ENCODE measurements at regions not wholly inside any gene's neighbourhood (a gene's known extent, or its start where the extent isn't known, plus 50 kb on each side); places are given as distances from the start of the nearest gene placed in this dataset.

- no peaks in the 10 kb centered on the region for H3K36me3 Mint-ChIP-seq
Observed at GRCh38 chr14:55873169-55873568, 245.0 kb upstream of the PELI2 start.

DNA sequence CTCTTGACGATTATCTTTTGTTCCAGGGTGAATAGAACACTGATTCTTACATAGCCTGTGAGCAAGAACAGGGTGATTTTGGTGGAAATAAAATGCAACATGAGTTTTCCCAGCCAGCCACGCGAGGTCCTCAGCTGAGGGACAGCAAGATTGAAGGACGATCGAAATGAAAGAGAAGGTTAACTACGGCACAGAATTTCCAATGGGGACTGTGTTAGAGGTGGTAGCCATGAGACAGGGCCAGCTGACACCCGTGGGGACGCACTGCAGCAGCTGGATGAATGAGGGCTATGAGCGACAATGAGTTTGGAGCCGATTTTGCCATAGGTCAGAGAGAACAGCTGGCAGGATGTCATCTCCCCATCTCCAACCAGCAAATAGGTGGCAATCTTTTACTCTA lies 243.4 kb upstream of the PELI2 start:
- no peak for ATAC-seq
- Mint-ChIP-seq H3K27ac (no peak overlapping the region), H3K27me3 (peaks cover 7% of the 10 kb centered on the region), H3K36me3 (no peaks in the 10 kb centered on the region), H3K9me3 (no peaks in the 10 kb centered on the region), H3K4me1 (no peaks in the 10 kb centered on the region), H3K4me3 (no peak overlapping the region)

More at GRCh38 chr14:55873169-55873568, 245.0 kb upstream of the PELI2 start:
- no peaks in the 10 kb centered on the region for H3K4me1 Mint-ChIP-seq
- H3K27me3 Mint-ChIP-seq, result peaks cover 7% of the 10 kb centered on the region
- ATAC-seq, result no peak
- H3K9me3 Mint-ChIP-seq, result peaks cover 3% of the 10 kb centered on the region
- H3K4me3 Mint-ChIP-seq, result no peak overlapping the region
- H3K27ac Mint-ChIP-seq, result no peak overlapping the region

GRCh38 chr14:55877942-55878341 lies 240.3 kb upstream of the PELI2 start:
- Mint-ChIP-seq H3K27me3 (peaks cover 7% of the 10 kb centered on the region), H3K9me3 (no peaks in the 10 kb centered on the region), H3K4me3 (no peak overlapping the region), H3K4me1 (no peaks in the 10 kb centered on the region), H3K36me3 (no peaks in the 10 kb centered on the region), H3K27ac (no peak overlapping the region)
- no peak for ATAC-seq

DNA sequence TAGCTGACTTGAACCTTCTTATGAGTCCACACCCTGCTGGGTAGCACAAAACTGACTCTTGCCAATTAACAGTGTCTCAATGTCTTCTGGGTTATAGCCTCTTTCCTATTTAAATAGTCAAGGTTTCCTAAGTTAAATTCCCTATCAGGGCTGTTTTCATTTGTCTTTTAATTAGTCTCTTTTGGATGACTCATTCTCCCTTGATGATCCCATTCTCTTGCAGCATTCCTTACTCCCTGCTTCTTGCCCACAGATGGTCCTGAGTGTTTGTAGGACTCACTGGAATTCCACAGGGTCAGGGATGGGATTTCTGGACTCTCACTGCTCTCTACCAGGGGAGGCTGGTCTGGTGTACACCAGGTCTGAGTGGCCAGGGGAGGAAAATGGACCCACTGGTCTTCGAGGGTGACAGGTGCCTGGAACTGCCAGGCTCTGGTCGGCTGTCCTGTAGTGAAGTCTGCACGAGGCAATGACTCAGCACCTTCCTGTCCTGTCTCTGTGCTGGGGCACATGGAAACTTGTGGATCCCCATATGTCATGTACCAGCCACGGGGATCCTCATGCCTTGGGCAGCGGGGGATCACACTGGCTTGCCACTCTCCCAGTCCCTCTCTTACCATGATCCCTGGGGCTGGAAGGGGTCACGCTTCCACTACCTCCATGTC lies 236.5 kb upstream of the PELI2 start:
- Mint-ChIP-seq H3K9me3 (no peaks in the 10 kb centered on the region), H3K4me3 (no peak overlapping the region), H3K27me3 (peaks cover 7% of the 10 kb centered on the region), H3K36me3 (no peaks in the 10 kb centered on the region), H3K27ac (no peak overlapping the region), H3K4me1 (no peaks in the 10 kb centered on the region)
- ATAC-seq, result peak; percentile 46

- no peaks in the 10 kb centered on the region for H3K36me3 Mint-ChIP-seq
- H3K4me3 Mint-ChIP-seq, result no peak overlapping the region
- H3K27ac Mint-ChIP-seq, result no peak overlapping the region
- H3K9me3 Mint-ChIP-seq, result no peaks in the 10 kb centered on the region
- H3K4me1 Mint-ChIP-seq, result no peaks in the 10 kb centered on the region
- peaks cover 13% of the 10 kb centered on the region for H3K27me3 Mint-ChIP-seq
- ATAC-seq, result no peak
Observed at GRCh38 chr14:55884819-55885218, 233.4 kb upstream of the PELI2 start.

DNA sequence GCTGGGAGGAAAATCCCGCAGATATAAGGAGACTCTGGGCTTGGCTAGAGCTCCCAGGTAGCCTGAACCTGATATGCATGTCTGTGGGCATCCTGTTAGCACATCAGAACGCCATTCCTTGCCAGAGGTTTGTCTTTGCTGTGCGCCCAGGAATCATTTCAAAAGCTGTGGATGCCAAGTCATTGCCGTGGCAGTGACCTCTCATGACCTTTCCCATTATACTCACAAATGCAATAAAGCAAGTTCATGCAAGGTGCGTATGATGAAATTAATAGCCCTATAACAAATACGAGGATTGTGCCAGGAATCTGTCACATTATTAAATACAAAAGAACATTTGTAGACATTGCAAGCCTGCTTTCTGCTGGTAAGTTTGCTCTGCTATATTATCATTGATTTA lies 229.1 kb upstream of the PELI2 start:
- Mint-ChIP-seq H3K9me3 (no peaks in the 10 kb centered on the region), H3K27ac (no peak overlapping the region), H3K36me3 (no peaks in the 10 kb centered on the region), H3K4me3 (no peak overlapping the region), H3K27me3 (peaks cover 19% of the 10 kb centered on the region), H3K4me1 (no peaks in the 10 kb centered on the region)
- ATAC-seq, result no peak

GRCh38 chr14:55891692-55892091 lies 226.5 kb upstream of the PELI2 start:
- H3K27me3 Mint-ChIP-seq, result peaks cover 12% of the 10 kb centered on the region
- no peaks in the 10 kb centered on the region for H3K4me1 Mint-ChIP-seq

GRCh38 chr14:55892906-55893305 lies 225.3 kb upstream of the PELI2 start:
- Mint-ChIP-seq H3K4me1 (no peaks in the 10 kb centered on the region), H3K27ac (no peak overlapping the region), H3K4me3 (no peak overlapping the region), H3K27me3 (peaks cover 7% of the 10 kb centered on the region), H3K9me3 (no peaks in the 10 kb centered on the region), H3K36me3 (no peaks in the 10 kb centered on the region)
- no peak for ATAC-seq

More at GRCh38 chr14:55891692-55892091, 226.5 kb upstream of the PELI2 start:
- no peaks in the 10 kb centered on the region for H3K36me3 Mint-ChIP-seq
- H3K4me3 Mint-ChIP-seq, result no peak overlapping the region
- H3K9me3 Mint-ChIP-seq, result no peaks in the 10 kb centered on the region
- ATAC-seq, result no peak
- H3K27ac Mint-ChIP-seq, result no peak overlapping the region

- Mint-ChIP-seq H3K9me3 (no peaks in the 10 kb centered on the region), H3K4me1 (no peaks in the 10 kb centered on the region)
- no peak for ATAC-seq
Observed at GRCh38 chr14:55893705-55894104, 224.5 kb upstream of the PELI2 start.

DNA sequence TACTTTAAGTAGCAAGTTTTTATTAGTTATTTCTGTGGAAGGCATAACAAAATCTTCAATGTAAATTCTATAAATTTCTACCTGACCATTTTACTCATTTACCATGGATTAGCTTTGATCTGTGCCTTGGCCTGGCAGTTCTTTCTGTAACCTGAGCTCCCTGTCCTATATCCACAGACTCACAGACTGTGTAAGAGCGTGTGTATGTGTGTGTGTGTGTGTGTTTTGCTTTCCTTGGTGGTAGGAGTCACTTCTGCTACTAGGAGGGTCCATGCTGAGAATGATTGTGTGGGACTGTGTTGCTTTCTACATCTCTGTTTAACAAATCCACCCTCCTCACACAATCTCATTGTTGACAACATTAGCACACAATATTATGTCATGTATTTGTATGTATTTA lies 221.2 kb upstream of the PELI2 start:
- Mint-ChIP-seq H3K36me3 (no peaks in the 10 kb centered on the region), H3K4me1 (no peaks in the 10 kb centered on the region), H3K27me3 (no peaks in the 10 kb centered on the region), H3K27ac (no peak overlapping the region), H3K9me3 (no peaks in the 10 kb centered on the region), H3K4me3 (no peak overlapping the region)
- ATAC-seq, result no peak

More at GRCh38 chr14:55893705-55894104, 224.5 kb upstream of the PELI2 start:
- Mint-ChIP-seq H3K4me3 (no peak overlapping the region), H3K27ac (no peak overlapping the region), H3K36me3 (no peaks in the 10 kb centered on the region), H3K27me3 (peaks cover 7% of the 10 kb centered on the region)

DNA sequence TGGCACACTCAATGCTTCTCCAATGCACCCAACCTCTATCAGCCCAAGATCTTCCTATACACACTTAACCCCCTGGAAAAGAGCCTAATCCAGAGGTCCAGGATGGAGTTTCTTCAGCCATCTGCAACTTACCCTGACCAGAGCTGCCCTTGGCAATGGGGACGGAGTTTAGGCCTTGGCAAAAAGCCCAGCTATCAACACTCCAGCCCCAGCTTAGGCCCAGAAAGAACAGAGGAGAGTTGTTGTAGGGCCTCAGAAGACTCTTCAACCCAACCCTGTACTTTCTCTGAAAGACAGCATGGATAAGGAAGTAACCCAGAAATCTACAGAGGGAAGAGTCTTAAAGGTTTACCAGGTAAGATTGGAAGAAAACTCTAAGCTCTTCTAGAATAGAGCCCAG lies 219.3 kb upstream of the PELI2 start:
- Mint-ChIP-seq H3K27me3 (no peaks in the 10 kb centered on the region), H3K36me3 (no peaks in the 10 kb centered on the region), H3K4me3 (no peak overlapping the region), H3K9me3 (no peaks in the 10 kb centered on the region), H3K27ac (no peak overlapping the region), H3K4me1 (no peaks in the 10 kb centered on the region)
- ATAC-seq, result no peak

GRCh38 chr14:55899531-55899930 lies 218.7 kb upstream of the PELI2 start:
- no peak overlapping the region for H3K4me3 Mint-ChIP-seq
- ATAC-seq, result no peak
- H3K27ac Mint-ChIP-seq, result no peak overlapping the region
- no peaks in the 10 kb centered on the region for H3K36me3 Mint-ChIP-seq
- H3K27me3 Mint-ChIP-seq, result no peaks in the 10 kb centered on the region
- H3K9me3 Mint-ChIP-seq, result no peaks in the 10 kb centered on the region
- no peaks in the 10 kb centered on the region for H3K4me1 Mint-ChIP-seq

- no peak overlapping the region for H3K4me3 Mint-ChIP-seq
- H3K9me3 Mint-ChIP-seq, result no peaks in the 10 kb centered on the region
- no peak overlapping the region for H3K27ac Mint-ChIP-seq
- no peaks in the 10 kb centered on the region for H3K36me3 Mint-ChIP-seq
- H3K4me1 Mint-ChIP-seq, result no peaks in the 10 kb centered on the region
- H3K27me3 Mint-ChIP-seq, result no peaks in the 10 kb centered on the region
- ATAC-seq, result no peak
Observed at GRCh38 chr14:55900749-55901148, 217.5 kb upstream of the PELI2 start.

GRCh38 chr14:55901291-55901690 lies 216.9 kb upstream of the PELI2 start:
- ATAC-seq, result no peak
- Mint-ChIP-seq H3K36me3 (no peaks in the 10 kb centered on the region), H3K4me3 (no peak overlapping the region), H3K9me3 (no peaks in the 10 kb centered on the region), H3K27ac (no peak overlapping the region), H3K27me3 (no peaks in the 10 kb centered on the region), H3K4me1 (no peaks in the 10 kb centered on the region)

- H3K4me3 Mint-ChIP-seq, result no peak overlapping the region
- H3K36me3 Mint-ChIP-seq, result no peaks in the 10 kb centered on the region
- ATAC-seq, result no peak
- H3K27me3 Mint-ChIP-seq, result no peaks in the 10 kb centered on the region
- H3K4me1 Mint-ChIP-seq, result no peaks in the 10 kb centered on the region
- no peak overlapping the region for H3K27ac Mint-ChIP-seq
- no peaks in the 10 kb centered on the region for H3K9me3 Mint-ChIP-seq
Observed at GRCh38 chr14:55902241-55902640, 216.0 kb upstream of the PELI2 start.

GRCh38 chr14:55904086-55904485 lies 214.1 kb upstream of the PELI2 start:
- no peak for ATAC-seq
- Mint-ChIP-seq H3K36me3 (no peaks in the 10 kb centered on the region), H3K4me3 (no peak overlapping the region), H3K27ac (no peak overlapping the region), H3K9me3 (no peaks in the 10 kb centered on the region), H3K4me1 (no peaks in the 10 kb centered on the region), H3K27me3 (no peaks in the 10 kb centered on the region)

- no peak overlapping the region for H3K4me3 Mint-ChIP-seq
- H3K27ac Mint-ChIP-seq, result no peak overlapping the region
- no peaks in the 10 kb centered on the region for H3K27me3 Mint-ChIP-seq
- no peaks in the 10 kb centered on the region for H3K9me3 Mint-ChIP-seq
- no peaks in the 10 kb centered on the region for H3K4me1 Mint-ChIP-seq
- H3K36me3 Mint-ChIP-seq, result no peaks in the 10 kb centered on the region
- ATAC-seq, result no peak
Observed at GRCh38 chr14:55908106-55908505, 210.1 kb upstream of the PELI2 start.
